SIG-M5 treated with dmso at 0.1 percent for 504 hours (cell line): ENCODE measurements at regions not wholly inside any gene's neighbourhood (a gene's known extent, or its start where the extent isn't known, plus 50 kb on each side); places are given as distances from the start of the nearest gene placed in this dataset.
"Not testable (repeated sequence)": the region's sequence is repeated elsewhere in the genome, so short reads cannot be mapped to it uniquely, and the experiment has no call there.

Experiments used
- DNase-seq: peaks from one replicate; lab custom pipeline; 2025; ENCODE audit not compliant: unreplicated experiment; lab: John Stamatoyannopoulos, UW

DNA sequence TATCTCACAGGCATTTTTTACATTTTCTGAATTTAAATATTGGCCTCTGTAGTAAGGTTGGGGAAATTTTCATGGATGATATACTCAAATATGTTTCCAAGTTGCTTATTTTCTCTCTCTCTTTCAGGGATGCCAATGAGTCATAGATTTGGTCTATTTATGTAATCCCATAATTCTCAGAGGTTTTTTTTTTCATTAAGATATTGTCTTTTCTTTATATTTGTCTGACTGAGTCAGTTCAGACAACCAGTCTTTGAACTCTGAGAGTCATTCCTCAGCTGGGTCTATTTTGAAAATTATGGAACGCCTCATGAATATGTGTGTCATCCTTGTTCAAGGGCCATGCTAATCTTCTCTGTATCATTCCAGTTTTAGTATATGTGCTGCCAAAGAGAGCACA, 223.2 kb downstream of the PCSK1 start:
- DNase-seq: no peak

DNA sequence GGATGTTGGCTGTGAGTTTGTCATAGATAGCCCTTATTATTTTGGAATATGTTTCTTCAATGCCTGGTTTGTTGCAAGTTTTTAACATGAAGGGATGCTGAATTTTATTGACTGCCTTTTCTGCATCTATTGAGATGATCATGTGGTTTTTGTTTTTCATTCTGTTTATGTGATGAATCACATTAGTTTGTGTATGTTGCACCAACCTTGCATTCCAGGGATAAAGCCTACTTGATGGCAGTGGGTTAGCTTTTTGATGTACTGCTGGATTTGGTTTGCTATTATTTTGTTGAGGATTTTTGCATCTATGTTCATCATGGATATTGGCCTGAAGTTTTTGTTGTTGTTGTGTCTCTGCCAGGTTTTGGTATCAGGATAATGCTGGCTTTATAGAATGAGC, 225.6 kb downstream of the PCSK1 start:
- no peak for DNase-seq

DNA sequence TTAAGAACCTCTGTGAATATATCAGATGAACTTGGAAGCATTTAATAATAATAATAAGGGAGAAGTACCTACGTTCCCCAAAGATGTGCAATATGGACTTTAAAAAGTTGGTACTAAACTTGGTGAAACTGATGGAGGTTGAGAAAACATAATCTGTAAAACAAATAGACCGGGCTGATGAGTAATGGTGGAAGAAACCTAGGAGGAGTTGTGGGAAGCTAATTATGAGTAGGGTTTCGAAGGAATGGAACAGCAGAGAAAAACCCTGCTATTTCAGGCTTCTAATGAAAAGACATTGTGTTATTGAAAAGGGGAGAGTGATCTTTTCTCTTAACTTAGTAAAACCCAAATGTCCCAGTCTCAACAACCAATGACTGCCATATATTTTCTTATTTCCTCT, 229.3 kb downstream of the PCSK1 start:
- no peak for DNase-seq

DNA sequence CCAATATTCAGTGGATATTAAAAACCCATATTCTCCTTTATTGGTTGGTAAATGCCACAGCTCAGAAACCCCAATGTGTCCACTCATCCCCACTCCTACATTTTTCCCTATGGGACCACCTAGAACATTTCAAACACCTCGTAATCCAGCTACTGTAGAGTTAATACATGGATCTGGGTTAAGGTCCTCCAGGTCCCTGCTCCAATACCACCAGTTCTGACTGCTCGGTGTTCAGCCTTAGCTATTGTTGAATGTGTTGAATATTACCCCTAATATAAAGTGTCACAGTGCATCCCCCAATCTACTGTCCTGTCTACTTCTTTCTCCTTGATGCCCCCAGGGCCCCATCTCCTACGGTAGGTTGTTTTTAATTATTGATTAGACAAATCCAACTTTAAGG, 231.5 kb downstream of the PCSK1 start:
- no peak for DNase-seq

DNA sequence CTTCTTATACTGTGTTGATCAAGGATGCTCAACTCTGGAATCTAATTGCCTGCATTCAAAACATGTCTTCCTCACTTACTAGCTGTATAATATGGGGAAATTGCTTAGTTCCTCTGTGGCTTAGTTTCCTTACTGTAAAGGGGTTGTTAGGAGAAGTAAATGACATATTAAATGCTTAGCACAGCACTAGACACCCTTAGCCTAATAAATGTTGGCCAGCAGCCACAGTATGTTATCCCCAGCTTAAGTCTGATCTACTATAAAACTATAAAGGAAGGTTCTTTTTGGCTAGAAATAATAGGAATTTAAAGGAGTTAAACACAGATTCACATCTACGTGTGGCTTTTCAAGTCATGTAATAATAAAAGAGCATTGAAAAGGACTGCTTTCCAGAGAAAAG, 232.4 kb downstream of the PCSK1 start:
- DNase-seq: peak; percentile 16

DNA sequence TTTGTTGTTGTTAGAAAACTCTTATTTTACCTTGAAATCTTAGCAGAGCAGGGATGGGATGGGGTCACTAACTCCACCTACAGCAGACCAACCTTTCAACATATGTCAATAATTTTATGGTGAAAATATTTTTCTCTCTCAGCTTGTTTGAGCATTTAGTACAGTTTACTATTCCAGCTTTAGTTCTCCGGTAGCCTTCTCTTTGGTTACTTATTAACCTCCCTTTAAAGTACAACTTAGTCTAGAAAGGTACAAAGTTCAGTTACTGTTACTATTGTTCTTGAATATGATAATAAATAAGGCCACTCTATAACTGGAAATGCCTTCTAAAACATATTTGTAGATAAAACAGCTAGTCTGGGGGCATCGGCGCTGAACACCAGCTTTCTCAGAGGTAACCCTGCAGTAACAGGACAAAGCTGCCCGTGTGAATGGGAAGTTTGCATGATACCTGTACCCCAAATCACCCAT, 233.3 kb downstream of the PCSK1 start:
- DNase-seq: no peak

DNA sequence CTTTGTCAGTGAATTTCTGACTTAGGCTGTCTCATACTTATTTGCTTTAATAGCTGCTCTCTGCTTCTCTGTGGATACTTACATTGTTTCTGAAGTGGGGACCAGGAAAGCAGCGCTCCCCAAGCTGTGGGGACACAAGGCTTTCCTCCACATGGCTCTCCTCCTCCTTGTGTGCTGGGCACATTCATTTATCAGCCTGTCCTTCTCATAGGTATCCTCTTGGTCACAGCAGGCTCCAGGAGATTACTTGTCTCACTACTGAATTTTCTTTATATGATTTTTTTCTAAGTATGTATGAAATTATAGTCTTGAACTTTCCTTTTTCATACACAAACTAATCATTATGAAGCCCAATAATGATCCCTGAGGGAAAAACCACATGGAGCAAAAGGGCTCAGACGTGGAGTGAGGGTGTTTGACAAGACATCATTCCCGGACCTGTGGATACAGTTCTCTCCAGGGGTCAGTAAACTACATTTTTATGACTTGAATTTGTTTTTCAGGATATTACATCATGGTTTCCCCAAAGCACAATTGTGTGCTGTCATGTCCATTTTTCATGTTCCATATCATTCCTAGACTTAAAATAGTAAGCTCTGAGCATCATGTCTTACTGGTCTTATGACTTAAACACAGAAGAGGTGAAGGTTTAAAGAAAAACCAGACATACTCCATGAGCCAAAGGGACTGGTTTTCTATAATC, 234.5 kb downstream of the PCSK1 start:
- no peak for DNase-seq

DNA sequence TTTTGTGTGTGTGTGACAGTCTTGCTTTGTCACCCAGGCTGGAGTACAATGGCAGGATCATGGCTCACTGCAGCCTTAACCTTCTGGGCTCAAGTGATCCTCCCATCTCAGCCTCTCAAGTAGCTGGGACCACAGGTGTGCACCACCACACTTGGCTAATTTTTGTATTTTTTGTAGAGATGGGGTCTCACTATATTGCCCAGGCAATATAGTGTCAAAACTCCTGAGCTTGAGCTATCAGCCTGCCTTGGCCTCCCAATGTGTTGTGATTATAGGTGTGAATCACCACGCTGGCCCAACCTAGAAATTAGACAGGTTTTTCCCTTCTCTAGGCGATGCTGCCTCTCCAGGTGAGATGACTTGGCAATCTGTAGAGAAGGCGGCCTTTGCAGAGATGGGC, 235.3 kb downstream of the PCSK1 start:
- DNase-seq: not testable (repeated sequence)

DNA sequence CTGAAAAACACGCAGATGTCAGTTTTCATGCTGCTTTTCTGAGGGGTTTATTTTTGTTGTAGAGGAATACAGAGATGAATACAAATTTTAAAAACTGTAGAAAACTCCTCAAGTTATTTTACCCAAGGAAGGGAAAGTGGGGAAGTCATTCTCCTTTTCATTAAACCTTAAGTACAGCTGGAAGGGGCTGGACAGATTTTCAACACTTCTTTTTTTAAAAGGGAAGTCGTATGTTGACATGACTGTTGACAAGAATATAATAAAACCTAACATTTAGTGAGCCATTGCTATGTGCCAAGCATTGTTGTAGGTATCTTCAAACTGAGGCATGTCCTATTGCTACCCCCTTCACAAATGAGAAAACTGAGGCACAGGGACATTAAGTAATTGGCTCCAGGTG, 235.7 kb upstream of the ELL2 start:
- no peak for DNase-seq

DNA sequence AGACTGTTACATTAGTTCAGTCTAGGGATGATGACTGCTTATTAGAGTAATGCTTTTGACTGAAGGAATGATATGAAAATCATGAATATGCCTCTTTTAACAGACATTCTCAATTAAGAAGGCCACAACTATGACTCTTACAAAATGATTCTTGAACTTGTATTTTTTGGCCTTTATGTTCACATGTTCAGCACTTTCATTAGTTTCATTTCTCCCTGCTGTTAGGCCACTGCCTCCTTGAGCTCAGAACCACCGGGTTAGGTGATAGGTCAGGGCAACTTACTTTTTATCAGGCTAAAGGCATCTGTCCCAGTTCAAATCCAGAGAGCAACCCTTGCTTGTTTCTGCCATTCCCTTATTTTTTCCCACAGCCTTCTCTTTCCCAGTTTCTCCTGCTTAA, 235.2 kb upstream of the ELL2 start:
- DNase-seq: peak; percentile 4

DNA sequence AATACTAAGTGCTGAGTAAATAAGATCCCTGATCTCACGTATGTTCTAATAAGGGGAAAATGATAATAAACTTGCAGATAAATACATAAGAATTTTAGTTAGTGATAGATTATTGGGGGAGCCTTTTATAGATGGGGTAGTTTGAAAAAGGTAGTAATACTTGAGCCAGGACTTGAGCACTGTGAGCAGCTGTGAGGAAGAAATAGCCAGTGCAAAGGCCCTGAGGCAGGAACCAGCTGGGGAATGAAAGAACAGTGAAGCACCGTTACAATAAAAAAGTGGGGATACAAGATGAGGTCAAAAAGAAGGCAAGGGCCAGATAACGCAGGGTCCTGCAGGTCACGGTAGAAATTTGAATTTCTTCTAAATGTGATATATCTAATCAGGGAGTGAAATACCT, 234.8 kb upstream of the ELL2 start:
- DNase-seq: no peak

DNA sequence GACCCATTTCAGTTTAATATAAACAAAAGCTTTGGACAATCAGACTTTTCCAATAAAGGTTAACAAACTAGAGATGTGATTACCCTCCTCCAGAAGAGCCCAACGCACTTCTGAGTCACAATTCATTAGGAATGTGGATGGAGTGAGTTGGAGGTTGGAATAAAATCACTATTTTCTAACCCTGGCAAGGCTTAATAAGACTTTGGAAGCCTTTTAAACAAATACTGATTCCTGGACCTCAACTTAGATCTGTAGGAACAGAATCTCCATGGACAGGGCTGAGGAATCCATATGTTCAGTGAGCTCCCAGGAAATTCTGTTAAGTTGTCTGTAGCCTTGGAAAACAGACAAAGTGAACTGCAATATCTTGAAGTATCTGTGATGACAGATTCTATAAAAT, 233.5 kb upstream of the ELL2 start:
- DNase-seq: no peak

DNA sequence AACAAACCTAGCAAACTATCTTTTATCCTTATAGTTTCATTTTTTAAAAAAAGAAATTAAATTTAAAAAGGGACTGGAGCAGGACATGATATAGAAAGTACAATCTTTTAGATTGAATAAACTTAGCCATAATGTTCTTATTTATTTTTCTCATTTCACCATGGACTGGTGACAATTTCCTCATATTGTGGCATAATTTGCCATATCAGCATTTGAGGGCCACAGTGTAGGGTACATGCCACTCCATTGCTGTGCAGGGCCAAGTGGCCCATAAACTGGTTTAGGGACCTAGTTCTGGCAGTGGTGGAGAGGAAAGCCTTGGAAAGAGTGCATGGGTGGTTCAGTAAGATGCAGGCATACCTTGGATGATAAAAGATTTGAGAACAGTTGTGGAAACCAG, 232.9 kb upstream of the ELL2 start:
- no peak for DNase-seq

DNA sequence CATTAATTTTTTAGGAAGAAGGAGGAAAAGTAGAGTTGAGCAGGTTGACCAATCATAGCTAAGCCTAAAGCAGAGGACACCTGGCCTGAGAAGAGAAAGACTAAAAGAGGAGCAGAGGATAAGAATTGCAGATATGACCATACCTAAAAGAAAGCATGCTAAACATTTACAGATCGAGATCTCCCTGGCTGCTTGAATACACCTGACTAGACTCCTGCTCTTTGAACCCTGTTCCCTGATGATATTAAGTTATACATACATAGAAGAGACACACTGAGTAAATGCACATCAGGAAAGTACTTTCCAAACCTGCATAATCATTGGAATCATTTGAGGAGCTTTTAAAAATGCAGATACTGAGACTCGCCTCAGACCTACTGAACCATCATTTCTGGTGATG, 232.3 kb upstream of the ELL2 start:
- DNase-seq: no peak

DNA sequence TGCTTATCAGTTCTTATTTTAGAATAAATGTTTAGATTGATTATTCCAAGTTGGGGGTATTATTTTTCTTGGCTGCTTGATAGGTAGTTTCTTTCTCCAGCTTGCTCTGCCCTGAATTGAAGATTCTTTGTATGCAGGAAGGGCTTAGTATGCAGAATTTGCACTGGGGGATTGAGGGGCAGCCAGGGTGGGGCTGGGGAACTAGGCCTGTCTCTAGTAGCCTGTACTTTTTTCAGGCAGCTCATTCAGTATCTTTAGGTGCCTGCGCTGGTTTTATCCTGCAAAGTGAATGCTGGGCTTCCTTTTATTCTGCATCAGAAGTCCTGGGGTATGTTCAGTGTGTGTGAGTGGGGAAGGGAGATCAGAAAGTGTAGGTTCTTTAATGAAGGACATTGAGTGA, 228.3 kb upstream of the ELL2 start:
- no peak for DNase-seq

DNA sequence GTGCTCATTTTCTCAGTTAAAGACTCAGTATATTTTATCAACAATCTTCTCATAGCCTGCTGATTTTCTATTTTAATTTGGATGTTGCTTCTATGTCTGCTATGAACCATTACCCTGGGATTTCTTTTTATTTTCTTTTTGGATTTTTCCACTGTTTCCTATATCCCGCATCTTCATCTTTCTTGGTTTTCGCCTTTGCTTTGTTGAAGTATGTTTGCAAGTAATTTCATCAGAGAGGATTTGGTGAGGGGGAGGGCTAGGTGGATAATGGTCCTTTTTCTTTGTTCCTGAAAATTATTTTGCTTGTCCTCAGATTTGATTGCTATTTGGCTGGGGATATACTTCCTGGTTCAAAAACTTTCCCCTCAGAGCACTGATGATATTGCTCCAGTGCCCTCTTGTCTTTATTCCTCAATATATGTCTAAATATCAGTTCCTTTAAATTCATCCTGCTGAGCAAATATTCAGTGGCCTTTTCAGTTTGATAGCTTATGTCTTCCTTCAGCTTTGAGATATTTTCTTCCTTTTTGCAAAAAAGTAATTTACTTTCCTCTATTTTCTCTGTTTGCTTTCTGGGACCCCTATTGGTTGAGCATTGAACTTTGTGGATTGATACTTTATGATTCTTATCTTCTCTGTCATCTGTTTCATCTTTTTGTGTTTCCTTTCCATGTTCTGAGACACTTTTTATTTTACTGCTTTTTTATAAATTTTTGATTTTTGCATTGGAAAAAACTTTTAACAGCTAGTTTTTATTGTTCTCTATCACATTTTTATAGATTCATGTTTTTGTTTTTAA, 227.6 kb upstream of the ELL2 start:
- DNase-seq: no peak

DNA sequence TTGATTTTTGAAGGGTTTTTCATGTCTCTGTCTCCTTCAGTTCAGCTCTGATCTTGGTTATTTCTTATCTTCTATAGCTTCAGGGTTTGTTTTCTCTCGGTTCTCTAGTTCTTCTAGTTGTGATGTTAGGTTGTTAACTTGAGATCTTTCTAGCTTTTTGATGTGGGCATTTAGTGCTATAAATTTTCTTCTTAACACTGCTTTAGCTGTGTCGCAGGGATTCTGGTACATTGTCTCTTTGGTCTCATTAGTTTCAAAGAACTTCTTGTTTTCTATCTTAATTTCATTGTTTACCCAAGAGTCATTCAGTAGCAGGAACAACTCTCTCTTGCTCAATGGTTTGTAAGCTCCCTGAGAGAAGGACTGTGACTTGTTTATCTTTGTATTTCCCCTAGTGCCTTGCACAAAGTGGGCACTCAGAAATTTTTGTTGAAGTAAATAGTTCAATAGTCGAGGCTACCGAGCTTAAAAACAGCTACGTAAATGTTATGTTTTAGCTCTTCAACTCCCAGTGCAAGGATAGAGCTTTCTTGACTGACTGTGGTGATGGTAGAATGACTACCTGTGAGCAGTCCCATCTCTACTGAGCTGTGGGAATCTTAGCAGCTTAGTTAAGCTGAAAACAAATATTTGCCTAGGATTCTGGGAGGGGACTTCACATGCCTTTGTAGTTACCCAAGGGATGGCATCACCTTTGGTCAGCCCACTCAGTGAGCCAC, 225.8 kb upstream of the ELL2 start:
- no peak for DNase-seq

DNA sequence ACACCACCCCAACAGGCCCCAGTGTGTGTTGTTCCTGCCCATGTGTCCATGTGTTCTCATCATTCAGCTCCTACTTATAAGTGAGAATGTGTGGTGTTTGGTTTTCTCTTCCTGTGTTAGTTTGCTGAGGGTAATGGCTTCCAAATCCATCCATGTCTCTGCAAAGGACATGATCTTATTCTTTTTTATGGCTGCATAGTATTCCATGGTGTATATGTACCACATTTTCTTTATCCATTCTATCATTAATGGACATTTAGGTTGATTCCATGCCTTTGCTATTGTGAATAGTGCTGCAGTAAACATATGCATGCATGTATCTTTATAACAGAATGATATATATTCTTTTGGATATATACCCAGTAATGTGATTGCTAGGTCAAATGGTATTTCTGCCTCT, 222.9 kb upstream of the ELL2 start:
- DNase-seq: not testable (repeated sequence)

DNA sequence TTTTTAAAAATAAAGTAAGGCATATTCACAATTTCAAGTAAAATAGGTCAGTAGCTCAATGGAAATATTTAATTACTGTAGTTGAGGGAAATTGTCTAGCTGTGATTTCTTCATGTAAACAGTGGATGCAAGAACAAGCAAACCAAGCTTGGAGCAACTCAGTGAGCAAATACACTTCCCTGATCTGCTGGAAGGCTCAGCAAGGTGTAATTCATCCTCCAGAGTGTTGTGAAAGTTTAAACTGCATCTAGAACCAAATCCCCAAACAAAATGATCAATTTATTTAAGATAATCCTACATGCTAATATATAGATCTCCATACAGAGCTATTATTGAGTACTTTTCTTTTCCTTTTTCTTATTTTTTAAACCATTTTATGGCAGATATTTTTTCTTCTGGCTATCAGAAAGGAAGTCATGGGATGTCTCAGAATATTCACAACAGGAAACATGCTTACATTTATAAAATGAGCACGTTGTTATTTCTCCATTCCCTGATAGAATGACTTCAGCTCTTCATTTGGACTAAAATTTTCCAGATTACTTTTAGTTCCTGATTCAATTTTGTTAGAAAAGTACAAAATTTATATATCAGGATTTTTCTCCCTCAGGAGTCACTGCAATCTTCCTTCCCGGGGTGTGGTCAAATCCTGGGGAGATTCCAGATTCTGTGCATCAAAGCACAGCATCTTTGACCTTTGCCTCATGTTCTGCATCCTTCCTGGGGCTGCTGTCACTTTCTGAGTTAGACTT, 219.2 kb upstream of the ELL2 start:
- DNase-seq: no peak

DNA sequence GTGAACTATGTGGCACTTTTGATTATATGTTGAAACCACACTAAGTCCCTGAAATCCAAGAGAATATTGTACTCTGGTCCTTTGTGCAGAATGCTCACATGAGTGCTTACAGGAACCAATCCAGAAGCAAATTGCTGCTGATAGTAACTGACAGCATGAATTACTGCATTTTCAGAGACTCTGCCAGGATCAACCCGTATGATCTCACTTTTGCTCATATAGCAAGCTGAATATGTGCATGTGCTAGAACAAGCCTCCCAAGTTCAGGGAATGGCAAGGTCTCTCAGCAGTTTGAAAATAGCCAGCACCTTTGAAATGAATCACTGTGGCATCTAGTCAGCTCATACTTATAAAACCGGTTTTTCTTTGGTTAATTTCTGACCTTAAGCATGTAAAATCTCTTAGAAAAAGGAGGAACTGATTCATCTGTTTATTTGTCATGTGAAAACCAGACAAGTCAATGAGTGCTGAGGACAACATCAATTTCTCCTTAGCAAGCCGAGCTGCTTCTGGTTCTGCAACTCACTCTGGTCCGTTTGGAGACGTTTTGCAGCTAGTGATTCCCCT, 215.7 kb upstream of the ELL2 start:
- peak; percentile 38 for DNase-seq

DNA sequence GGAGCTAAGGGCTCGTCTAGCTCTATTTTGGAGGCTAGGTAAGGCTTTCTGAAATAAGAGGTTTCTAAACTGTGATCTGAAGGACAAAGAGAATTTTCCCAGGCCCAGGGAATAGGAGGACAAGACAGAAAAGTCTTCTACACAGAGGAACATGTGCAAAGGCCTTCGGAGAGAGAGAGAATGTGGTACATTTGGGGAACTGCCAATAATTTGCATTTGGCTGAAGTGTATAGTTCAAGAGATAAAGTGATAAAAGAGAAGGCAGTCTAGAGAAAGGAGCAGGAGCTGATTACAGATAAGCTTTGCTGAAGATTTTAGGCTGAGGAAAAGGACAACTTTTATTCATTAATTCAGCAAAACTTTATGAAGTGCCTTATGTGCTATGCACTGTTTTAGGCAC, 214.4 kb upstream of the ELL2 start:
- no peak for DNase-seq
